ENCODE measurements at regions not wholly inside any gene's neighbourhood (a gene's known extent, or its start where the extent isn't known, plus 50 kb on each side); places are given as distances from the start of the nearest gene placed in this dataset.

DNA sequence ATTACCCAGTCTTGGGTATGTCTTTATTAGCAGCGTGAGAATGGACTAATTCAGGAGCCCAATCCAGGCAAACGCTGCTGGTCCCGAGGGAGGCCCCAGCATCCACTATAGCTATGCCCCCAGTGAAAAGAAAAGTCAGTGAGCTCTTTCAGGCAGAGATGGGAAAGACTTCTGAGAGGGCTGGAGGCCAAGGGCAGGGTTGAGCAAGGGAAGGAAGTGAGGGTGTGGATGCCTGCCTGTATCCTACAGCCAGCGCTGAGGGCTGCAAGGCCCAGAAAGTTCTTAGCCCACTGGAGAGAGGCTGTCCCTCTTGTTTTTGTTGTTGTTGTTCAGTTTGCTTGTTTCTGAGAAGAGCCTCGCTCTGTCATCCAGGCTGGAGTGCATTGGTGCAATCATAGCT is 261.6 kb downstream of the ZEB1 start:
- Mint-ChIP-seq H3K4me3 (ENCODE audit: unreplicated experiment) (no peak overlapping the region), H3K27ac (ENCODE audit: unreplicated experiment) (no peak overlapping the region), H3K27me3 (ENCODE audit: unreplicated experiment) (peaks cover 5% of the 10 kb centered on the region), H3K36me3 (ENCODE audit: unreplicated experiment) (peaks cover 25% of the 10 kb centered on the region), H3K9me3 (ENCODE audit: unreplicated experiment) (peaks cover 11% of the 10 kb centered on the region), H3K4me1 (ENCODE audit: low read depth, unreplicated experiment) (peaks cover 2% of the 10 kb centered on the region)
- TF ChIP-seq, protein P1, sequence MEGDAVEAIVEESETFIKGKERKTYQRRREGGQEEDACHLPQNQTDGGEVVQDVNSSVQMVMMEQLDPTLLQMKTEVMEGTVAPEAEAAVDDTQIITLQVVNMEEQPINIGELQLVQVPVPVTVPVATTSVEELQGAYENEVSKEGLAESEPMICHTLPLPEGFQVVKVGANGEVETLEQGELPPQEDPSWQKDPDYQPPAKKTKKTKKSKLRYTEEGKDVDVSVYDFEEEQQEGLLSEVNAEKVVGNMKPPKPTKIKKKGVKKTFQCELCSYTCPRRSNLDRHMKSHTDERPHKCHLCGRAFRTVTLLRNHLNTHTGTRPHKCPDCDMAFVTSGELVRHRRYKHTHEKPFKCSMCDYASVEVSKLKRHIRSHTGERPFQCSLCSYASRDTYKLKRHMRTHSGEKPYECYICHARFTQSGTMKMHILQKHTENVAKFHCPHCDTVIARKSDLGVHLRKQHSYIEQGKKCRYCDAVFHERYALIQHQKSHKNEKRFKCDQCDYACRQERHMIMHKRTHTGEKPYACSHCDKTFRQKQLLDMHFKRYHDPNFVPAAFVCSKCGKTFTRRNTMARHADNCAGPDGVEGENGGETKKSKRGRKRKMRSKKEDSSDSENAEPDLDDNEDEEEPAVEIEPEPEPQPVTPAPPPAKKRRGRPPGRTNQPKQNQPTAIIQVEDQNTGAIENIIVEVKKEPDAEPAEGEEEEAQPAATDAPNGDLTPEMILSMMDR (IDR thresholded peaks at IDR 0.05; ENCODE audit: partially characterized antibody, unreplicated experiment), result no peak
- DNase-seq, result no peak

Data from glutamatergic neuron (in vitro differentiated cells).